Left lung (tissue), 4 donors: ENCODE measurements at regions not wholly inside any gene's neighbourhood (a gene's known extent, or its start where the extent isn't known, plus 50 kb on each side); places are given as distances from the start of the nearest gene placed in this dataset.

Experiments used
- ATAC-seq: fragments of 200-7000 bp; cut with Tn5 transposase; one replicate; pipeline ENCODE4 v1.9.1; 2020; ENCODE audit warnings: moderate library complexity
- DNase-seq, 4 donors: peaks; one replicate each; pipeline ENCODE4 v3.0.0-alpha.2; 2013 to 2020
- H3K27ac ChIP-seq, 2 donors: fragments of 200-600 bp; sonication (generic) in 1 of 2; one replicate each; pipeline versions ENCODE4 v1.5.0 to v1.8.0; 2020 to 2021
- H3K27me3 ChIP-seq, 2 donors: fragments of 200-600 bp; sonication (generic) in 1 of 2; one replicate each; pipeline versions ENCODE4 v1.5.0 to v1.8.0; 2020 to 2021
- H3K36me3 ChIP-seq, 2 donors: fragments of 200-600 bp; sonication (generic) in 1 of 2; one replicate each; pipeline versions ENCODE4 v1.5.0 to v1.8.0; 2020 to 2021
- H3K4me1 ChIP-seq, 2 donors: fragments of 200-600 bp; one replicate each; pipeline ENCODE4 v1.8.0; 2021
- H3K4me3 ChIP-seq, 2 donors: fragments of 200-600 bp; sonication (generic) in 1 of 2; one replicate each; pipeline versions ENCODE4 v1.5.0 to v1.8.0; 2020 to 2021; ENCODE audit warnings: mild to moderate bottlenecking in 1 of 2
- H3K9me3 ChIP-seq, 2 donors: fragments of 200-600 bp; sonication (generic) in 1 of 2; one replicate each; pipeline versions ENCODE4 v1.5.0 to v1.8.0; 2020 to 2021
- CTCF ChIP-seq, 2 donors: fragments of 200-600 bp; sonication (generic) in 1 of 2; IDR thresholded peaks; one replicate each; pipeline versions ENCODE4 v1.5.0 to v1.8.0; 2021; ENCODE audit warnings: antibody characterized with exemption in 2 of 2
- intact Hi-C, 2 donors: fragments of 100-400 bp; cut with DNase I; formaldehyde crosslinking; loops; one replicate each; pipeline versions ENCODE4 v1.11.2 to v1.14.2; 2022
- donor health status: DM: no; HTN: yes; CAD: no.
- donor health status: DM: no; HTN: no; CAD: no.

- Histone ChIP-seq H3K4me1 (no peaks in the 10 kb centered on the region), H3K4me3 (no peak overlapping the region), H3K27ac (no peak overlapping the region), H3K36me3 (no peaks in the 10 kb centered on the region), H3K9me3 (peaks cover 0 to 8% of the 10 kb centered on the region in 2 donors), H3K27me3 (no peaks in the 10 kb centered on the region)
- intact Hi-C loops, result no loop called here
- TF ChIP-seq CTCF (IDR thresholded peaks at IDR 0.05), result no peak
- ATAC-seq, result no peak
- DNase-seq, result no peak
These were observed 117.9 kb upstream of the PCSK2 start for GRCh38 chr20:17108896-17109295.

GRCh38 chr20:17109307-17109706 is 117.5 kb upstream of the PCSK2 start:
- Histone ChIP-seq H3K9me3 (peaks cover 0 to 8% of the 10 kb centered on the region in 2 donors), H3K27me3 (no peaks in the 10 kb centered on the region), H3K36me3 (no peaks in the 10 kb centered on the region), H3K27ac (no peak overlapping the region), H3K4me3 (no peak overlapping the region), H3K4me1 (no peaks in the 10 kb centered on the region)
- ATAC-seq (no peak), DNase-seq (no peak)
- no peak for TF ChIP-seq CTCF (IDR thresholded peaks at IDR 0.05)
- intact Hi-C loops, result no loop called here

GRCh38 chr20:17128206-17128605 is 98.6 kb upstream of the PCSK2 start:
- no peak overlapping the region for H3K4me3 ChIP-seq
- no peak for TF ChIP-seq CTCF (IDR thresholded peaks at IDR 0.05)
- no peaks in the 10 kb centered on the region for H3K4me1 ChIP-seq
- H3K36me3 ChIP-seq, result no peaks in the 10 kb centered on the region
- intact Hi-C loops, result no loop called here
- ATAC-seq (no peak), DNase-seq (no peak)
- no peak overlapping the region for H3K27ac ChIP-seq
- H3K27me3 ChIP-seq, result no peaks in the 10 kb centered on the region
- peaks cover 0 to 4% of the 10 kb centered on the region in 2 donors for H3K9me3 ChIP-seq

GRCh38 chr20:17129089-17129488 is 97.8 kb upstream of the PCSK2 start:
- intact Hi-C loops, result no loop called here
- Histone ChIP-seq H3K27ac (no peak overlapping the region), H3K36me3 (no peaks in the 10 kb centered on the region), H3K9me3 (no peaks in the 10 kb centered on the region), H3K27me3 (no peaks in the 10 kb centered on the region), H3K4me3 (no peak overlapping the region), H3K4me1 (no peaks in the 10 kb centered on the region)
- TF ChIP-seq CTCF (IDR thresholded peaks at IDR 0.05), result no peak
- no peak for ATAC-seq
- no peak for DNase-seq

- no peak for ATAC-seq
- no peak overlapping the region for H3K4me3 ChIP-seq
- H3K27me3 ChIP-seq, result no peaks in the 10 kb centered on the region
- no peaks in the 10 kb centered on the region for H3K4me1 ChIP-seq
- no peak for TF ChIP-seq CTCF (IDR thresholded peaks at IDR 0.05)
- peaks cover 0 to 21% of the 10 kb centered on the region in 2 donors for H3K9me3 ChIP-seq
- H3K36me3 ChIP-seq, result no peaks in the 10 kb centered on the region
- H3K27ac ChIP-seq, result no peak overlapping the region
- intact Hi-C loops, result no loop called here
- DNase-seq, result no peak
These were observed 89.1 kb upstream of the PCSK2 start for GRCh38 chr20:17137692-17138091.
